ENCODE measurements at regions not wholly inside any gene's neighbourhood (a gene's known extent, or its start where the extent isn't known, plus 50 kb on each side); places are given as distances from the start of the nearest gene placed in this dataset.

- DNase-seq (ENCODE audit: extremely low read depth, low read depth, low spot score), result no peak
Observed at GRCh38 chr9:80447876-80448275, 876.1 kb downstream of the TLE4 start.

GRCh38 chr9:80440724-80441123, 869.0 kb downstream of the TLE4 start:
- DNase-seq (ENCODE audit: extremely low read depth, low read depth, low spot score), result no peak

GRCh38 chr9:80437825-80438224, 866.1 kb downstream of the TLE4 start:
- no peak for DNase-seq (ENCODE audit: extremely low read depth, low read depth, low spot score)

- no peak for DNase-seq (ENCODE audit: extremely low read depth, low read depth, low spot score)
Observed at GRCh38 chr9:80437091-80437640, 865.4 kb downstream of the TLE4 start.

GRCh38 chr9:80435591-80435990, 863.8 kb downstream of the TLE4 start:
- no peak for DNase-seq (ENCODE audit: extremely low read depth, low read depth, low spot score)

- DNase-seq (ENCODE audit: extremely low read depth, low read depth, low spot score), result no peak
Observed at GRCh38 chr9:80426992-80427391, 855.2 kb downstream of the TLE4 start.

- DNase-seq (ENCODE audit: extremely low read depth, low read depth, low spot score), result no peak
Observed at GRCh38 chr9:80417211-80417773, 845.5 kb downstream of the TLE4 start.

GRCh38 chr9:80410106-80410505, 838.3 kb downstream of the TLE4 start:
- no peak for DNase-seq (ENCODE audit: extremely low read depth, low read depth, low spot score)

GRCh38 chr9:80407220-80407619, 835.5 kb downstream of the TLE4 start:
- DNase-seq (ENCODE audit: extremely low read depth, low read depth, low spot score), result no peak

GRCh38 chr9:80401243-80401642, 829.5 kb downstream of the TLE4 start:
- no peak for DNase-seq (ENCODE audit: extremely low read depth, low read depth, low spot score)

GRCh38 chr9:80400624-80401230, 829.0 kb downstream of the TLE4 start:
- DNase-seq (ENCODE audit: extremely low read depth, low read depth, low spot score), result no peak

GRCh38 chr9:80399606-80400005, 827.8 kb downstream of the TLE4 start:
- DNase-seq (ENCODE audit: extremely low read depth, low read depth, low spot score), result no peak

GRCh38 chr9:80387828-80388227, 816.1 kb downstream of the TLE4 start:
- no peak for DNase-seq (ENCODE audit: extremely low read depth, low read depth, low spot score)

GRCh38 chr9:80385246-80385645, 813.5 kb downstream of the TLE4 start:
- DNase-seq (ENCODE audit: extremely low read depth, low read depth, low spot score), result no peak

GRCh38 chr9:80383331-80383730, 811.6 kb downstream of the TLE4 start:
- no peak for DNase-seq (ENCODE audit: extremely low read depth, low read depth, low spot score)

GRCh38 chr9:80382211-80382891, 810.6 kb downstream of the TLE4 start:
- DNase-seq (ENCODE audit: extremely low read depth, low read depth, low spot score), result no peak

- DNase-seq (ENCODE audit: extremely low read depth, low read depth, low spot score), result no peak
Observed at GRCh38 chr9:80380301-80380700, 808.5 kb downstream of the TLE4 start.

- DNase-seq (ENCODE audit: extremely low read depth, low read depth, low spot score), result no peak
Observed at GRCh38 chr9:80378669-80379293, 807.0 kb downstream of the TLE4 start.

GRCh38 chr9:80376180-80376579, 804.4 kb downstream of the TLE4 start:
- DNase-seq (ENCODE audit: extremely low read depth, low read depth, low spot score), result no peak

GRCh38 chr9:80375477-80375876, 803.7 kb downstream of the TLE4 start:
- no peak for DNase-seq (ENCODE audit: extremely low read depth, low read depth, low spot score)

- DNase-seq (ENCODE audit: extremely low read depth, low read depth, low spot score), result no peak
Observed at GRCh38 chr9:80369641-80370040, 797.9 kb downstream of the TLE4 start.

- DNase-seq (ENCODE audit: extremely low read depth, low read depth, low spot score), result no peak
Observed at GRCh38 chr9:80366626-80367025, 794.9 kb downstream of the TLE4 start.

All from glomerular endothelial cell (primary cell).